Islet precursor cell (in vitro differentiated cells): ENCODE measurements at regions not wholly inside any gene's neighbourhood (a gene's known extent, or its start where the extent isn't known, plus 50 kb on each side); places are given as distances from the start of the nearest gene placed in this dataset.
A peak's percentile ranks its signal among the peaks of the same experiment; 100 is the strongest.

Experiments
- DNase-seq: peaks from one replicate; pipeline ENCODE4 v3.0.0-alpha.2; 2018

GRCh38 chr2:128416109-128416785 lies 97.6 kb upstream of the HS6ST1 start:
- DNase-seq = peak; percentile 46

- DNase-seq = peak; percentile 47
Measured at GRCh38 chr2:128416806-128417205, 98.1 kb upstream of the HS6ST1 start.

- peak; percentile 31 for DNase-seq
Measured at GRCh38 chr2:128417264-128417663, 98.6 kb upstream of the HS6ST1 start.

DNA sequence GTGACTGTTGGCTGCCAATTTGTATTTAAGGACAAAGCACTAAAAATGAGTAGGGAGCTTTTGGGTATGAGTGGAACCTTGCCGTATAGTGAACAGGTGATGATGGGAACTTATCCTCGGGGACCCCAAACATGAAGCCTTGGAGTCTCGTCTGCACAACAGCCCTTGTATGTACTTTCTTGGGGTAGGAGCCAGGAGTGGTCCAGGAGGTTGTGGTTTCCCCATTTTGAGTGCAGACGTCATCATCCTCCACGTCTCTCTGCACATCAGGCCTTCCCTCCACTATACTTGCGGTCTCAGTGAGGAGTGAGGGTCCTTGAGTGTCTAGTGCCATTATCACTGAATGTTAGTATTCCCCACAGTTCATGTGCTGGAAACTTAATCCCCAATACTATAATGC lies 101.5 kb upstream of the HS6ST1 start:
- no peak for DNase-seq

DNA sequence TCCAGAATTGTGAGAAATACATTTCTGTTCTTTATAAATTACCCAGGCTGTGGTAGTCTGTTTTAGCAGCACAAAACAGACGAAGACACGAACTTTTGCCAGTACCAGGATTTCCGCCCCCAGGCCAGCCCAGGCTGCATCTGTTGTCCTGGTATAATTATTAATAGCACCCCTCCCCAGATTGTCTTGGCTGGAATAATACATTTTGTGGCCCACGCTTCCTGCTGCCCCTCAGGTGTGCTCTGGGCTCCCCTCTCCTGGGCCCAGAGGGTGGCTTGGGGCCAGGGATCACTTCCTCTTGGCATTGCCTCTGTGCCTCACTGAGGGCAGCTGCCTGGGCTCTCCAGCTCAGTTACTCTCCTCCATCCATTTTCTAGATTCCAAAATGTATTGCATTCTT lies 102.1 kb upstream of the HS6ST1 start:
- no peak for DNase-seq

GRCh38 chr2:128421286-128421685 lies 102.6 kb upstream of the HS6ST1 start:
- peak; percentile 37 for DNase-seq

- DNase-seq = peak; percentile 23
Measured at GRCh38 chr2:128421861-128422311, 103.2 kb upstream of the HS6ST1 start.

DNA sequence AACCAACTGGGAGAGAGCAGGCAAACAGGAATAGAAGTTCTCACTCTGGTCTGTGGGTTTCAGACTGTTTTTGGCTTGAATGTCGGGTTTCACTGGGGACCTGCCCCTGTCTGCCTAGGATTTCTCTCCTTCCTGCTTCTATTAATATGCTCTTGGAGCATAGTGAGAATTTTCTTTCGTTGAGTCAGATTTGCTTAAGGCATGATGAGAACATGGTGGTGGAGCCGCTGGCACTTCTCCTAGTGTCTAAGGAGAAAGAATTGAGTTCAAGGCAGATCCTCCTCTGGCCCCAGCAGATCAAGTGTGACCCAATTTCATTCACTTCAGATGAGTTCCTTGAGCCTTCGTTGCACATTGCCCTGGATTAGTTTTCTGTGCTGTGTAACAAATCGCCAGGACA lies 103.9 kb upstream of the HS6ST1 start:
- no peak for DNase-seq

GRCh38 chr2:128423788-128424165 lies 105.1 kb upstream of the HS6ST1 start:
- DNase-seq = peak; percentile 38

DNA sequence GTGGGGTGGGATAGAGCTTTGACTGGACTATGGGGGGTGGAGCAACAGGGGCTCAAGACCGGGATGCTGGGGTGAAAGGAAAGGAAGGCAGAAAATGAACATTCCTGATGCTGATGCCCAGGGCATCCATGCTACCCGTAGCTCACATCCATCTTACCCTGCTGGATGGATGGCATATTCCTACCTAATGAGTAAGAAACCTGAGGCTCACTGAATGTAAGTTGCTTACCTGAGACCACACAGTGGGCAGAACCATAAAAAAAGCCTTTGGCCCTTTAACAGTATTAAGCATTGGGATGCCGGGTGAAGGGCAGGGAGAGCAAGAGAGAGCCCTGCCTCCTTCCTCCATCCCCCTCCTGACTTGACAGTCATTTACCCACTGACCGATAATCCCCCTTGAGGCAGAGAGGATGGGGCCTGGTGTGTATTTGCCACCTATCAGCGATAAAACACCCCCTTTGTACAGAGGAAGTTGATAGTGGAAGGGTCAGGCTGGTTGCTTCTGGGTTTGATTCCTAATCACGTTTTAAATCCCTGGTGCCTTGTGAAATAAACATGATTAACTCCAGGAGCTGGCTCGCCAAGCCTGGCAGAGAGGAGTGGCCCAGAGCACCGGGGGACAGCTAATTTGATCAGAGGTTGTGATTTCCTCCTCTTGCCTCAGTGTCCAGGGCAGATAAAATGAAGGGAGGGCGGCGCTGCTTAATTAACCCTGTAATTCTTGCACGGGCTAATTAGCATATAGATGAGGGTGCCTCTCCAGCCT lies 105.9 kb upstream of the HS6ST1 start:
- peak; percentile 35 for DNase-seq

- peak; percentile 36 for DNase-seq
Measured at GRCh38 chr2:128425216-128425615, 106.5 kb upstream of the HS6ST1 start.

DNA sequence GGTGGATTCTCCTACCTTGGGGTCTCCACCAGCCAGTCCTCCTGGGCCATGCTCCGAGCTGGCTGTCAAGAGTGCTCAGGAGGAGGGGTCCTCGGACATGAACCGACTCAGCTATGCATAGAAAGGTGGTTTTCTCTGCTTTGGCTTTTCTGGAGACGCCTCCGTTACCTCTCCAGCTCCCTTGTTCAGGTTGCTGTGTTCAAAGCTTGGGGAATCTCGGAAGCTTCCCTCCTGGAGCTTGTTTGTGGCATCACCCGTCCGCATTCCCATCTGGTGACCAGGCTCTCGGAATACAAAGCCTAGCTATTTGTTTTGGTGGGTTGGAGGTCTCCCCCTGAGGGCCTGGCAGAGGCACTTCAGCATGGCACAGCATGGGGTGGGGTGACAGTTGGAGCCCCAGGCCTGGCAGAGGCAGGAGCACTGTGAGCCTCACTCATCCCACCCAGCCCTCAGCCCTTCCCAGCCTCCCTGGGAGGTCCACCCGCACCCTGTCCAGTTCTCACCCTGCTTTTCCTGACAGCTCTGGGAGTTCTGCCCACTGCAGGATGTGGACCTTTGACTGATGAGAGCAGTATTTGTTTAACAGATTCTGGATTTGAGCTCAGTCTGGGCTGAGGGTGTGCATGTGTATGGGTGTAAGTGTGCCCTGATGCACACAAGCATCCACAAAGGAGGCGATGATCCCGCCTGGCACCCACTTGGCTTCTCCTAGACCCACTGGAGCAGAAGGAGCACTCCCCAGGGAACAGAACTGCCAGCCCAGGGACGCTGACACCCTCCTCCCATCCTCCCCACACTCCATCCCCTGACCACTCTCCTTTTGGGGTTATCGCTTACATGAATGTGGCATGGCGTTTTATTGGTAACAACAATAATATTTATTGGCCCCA lies 107.3 kb upstream of the HS6ST1 start:
- DNase-seq = peak; percentile 78

DNA sequence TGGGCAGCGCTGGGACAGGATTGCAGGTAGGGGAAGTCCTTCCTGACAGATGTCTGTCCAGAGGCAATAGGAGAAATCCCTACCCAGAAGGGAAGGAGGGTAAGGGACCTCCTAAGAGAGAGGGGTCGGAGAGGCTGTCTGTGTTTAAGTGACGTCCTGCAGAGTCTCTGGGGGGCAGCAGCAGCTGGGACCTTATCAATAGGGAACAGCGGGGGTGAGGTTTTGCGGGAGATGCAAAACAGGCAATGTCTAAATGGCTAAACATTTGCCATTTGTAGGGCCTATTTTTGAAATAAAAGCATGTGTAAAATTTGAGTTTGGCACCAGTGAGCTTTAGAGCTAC lies 108.7 kb upstream of the HS6ST1 start:
- peak; percentile 40 for DNase-seq

DNA sequence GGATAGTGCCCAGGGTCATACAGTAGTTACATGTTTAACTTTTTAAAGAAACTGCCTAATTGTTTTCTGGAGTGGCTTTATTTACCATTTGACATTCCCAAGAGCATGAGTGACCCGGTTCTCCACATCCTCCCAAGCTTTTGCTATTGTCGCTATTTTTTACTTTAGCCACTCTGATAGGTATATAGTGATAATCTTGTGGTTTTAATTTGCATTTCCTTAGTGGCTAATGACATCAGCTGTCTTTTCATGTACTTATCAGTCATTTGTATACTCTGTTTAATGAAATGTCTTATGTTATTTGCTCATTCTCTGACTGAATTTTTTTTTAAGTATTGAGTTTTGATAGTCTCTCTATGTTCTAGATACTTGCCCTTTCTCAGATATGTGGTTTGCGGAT lies 109.7 kb upstream of the HS6ST1 start:
- no peak for DNase-seq

GRCh38 chr2:128432423-128432822 lies 113.8 kb upstream of the HS6ST1 start:
- no peak for DNase-seq

- DNase-seq = peak; percentile 29
Measured at GRCh38 chr2:128433911-128434550, 115.4 kb upstream of the HS6ST1 start.

- peak; percentile 45 for DNase-seq
Measured at GRCh38 chr2:128435576-128436478, 117.2 kb upstream of the HS6ST1 start.

DNA sequence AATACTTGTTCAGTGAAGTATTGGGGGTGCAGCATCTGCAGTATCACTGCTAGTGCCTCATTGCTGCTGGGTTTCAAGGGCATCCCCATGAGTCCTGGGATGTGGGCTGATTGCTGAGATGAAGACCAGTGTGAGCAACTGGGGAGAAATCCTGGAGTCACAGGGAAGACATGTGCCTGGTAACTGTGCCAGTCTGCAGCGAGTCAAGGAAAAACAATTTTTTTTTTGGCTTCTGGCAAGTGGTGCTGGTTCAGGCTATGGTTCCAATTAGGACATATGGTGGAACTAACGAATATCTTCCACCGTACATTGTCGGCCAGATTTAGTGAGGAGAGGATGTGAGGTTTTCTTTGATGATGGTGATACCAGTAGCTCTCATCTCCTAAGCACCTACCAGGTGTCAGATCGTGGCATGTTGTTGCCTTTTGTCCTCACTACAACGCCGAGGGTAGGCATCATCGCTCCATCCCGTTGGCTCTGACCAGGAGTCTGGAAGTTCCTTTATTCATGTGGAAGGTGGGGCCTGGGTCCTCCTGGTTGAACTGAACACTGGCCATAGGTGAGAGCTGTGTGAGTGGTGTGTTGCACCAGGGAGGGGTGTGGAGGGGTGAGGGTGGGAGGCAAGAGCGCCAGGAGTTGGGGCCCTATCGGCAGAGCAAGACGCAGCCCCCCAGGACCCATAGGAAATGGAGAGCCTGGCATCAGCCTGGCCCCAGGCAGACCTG lies 118.0 kb upstream of the HS6ST1 start:
- DNase-seq = peak; percentile 12

DNA sequence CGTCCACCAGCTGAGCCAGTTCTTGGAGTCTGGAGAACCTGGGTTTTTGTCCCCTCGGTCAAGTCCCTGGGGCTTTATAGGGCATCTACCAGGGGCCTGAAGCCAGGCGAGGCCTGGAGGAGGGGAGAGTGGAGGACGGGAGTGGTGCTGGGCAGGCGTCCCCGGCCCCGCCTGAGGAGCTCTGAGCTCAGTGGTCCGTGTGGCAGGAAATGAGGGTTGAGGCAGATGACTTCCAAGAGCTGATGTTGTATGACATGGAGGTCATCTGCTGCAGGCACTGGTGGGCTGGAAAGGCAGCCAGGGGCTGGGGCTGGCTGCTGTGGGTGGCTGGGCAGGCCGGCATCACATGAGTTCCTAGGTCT lies 118.5 kb upstream of the HS6ST1 start:
- peak; percentile 43 for DNase-seq

GRCh38 chr2:128438091-128438490 lies 119.4 kb upstream of the HS6ST1 start:
- peak; percentile 48 for DNase-seq

GRCh38 chr2:128438586-128438985 lies 119.9 kb upstream of the HS6ST1 start:
- DNase-seq = peak; percentile 36
